ENCODE measurements at regions not wholly inside any gene's neighbourhood (a gene's known extent, or its start where the extent isn't known, plus 50 kb on each side); places are given as distances from the start of the nearest gene placed in this dataset.

DNA sequence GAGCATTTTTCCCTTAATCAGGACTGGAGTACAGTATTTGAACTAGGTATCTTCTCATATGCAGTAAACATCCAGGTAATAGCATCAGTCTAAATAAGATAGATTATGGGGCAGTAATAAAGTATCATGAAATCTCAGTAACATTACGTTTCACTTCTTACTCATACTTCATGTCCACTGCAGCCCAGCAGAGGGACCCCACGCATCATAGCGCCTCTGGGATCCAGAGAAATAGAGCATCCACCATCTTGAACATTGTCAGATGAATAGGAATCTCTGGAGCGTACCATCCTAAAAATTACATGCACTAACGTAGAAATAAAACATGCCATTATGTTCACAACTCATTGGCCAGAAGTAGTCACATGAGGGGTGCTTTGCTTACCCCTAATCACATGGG is 499.0 kb downstream of the CPS1 start:
- ATAC-seq (ENCODE audit: poor library complexity): no peak
- no peak overlapping the region for H3K4me3 Mint-ChIP-seq
- CTCF ChIA-PET: no interaction called here
- intact Hi-C loops (cut with DNase I, micrococcal nuclease): no loop called here
- H3K4me1 ChIP-seq (ENCODE audit: insufficient read depth, low read length): no peaks in the 10 kb centered on the region
- POLR2A ChIA-PET: no interaction called here
- no peaks in the 10 kb centered on the region for H3K27me3 ChIP-seq (ENCODE audit: control insufficient read depth in 1 of 2, insufficient read depth in 2 of 2, low read length in 2 of 2)
- TF ChIP-seq, protein P1, sequence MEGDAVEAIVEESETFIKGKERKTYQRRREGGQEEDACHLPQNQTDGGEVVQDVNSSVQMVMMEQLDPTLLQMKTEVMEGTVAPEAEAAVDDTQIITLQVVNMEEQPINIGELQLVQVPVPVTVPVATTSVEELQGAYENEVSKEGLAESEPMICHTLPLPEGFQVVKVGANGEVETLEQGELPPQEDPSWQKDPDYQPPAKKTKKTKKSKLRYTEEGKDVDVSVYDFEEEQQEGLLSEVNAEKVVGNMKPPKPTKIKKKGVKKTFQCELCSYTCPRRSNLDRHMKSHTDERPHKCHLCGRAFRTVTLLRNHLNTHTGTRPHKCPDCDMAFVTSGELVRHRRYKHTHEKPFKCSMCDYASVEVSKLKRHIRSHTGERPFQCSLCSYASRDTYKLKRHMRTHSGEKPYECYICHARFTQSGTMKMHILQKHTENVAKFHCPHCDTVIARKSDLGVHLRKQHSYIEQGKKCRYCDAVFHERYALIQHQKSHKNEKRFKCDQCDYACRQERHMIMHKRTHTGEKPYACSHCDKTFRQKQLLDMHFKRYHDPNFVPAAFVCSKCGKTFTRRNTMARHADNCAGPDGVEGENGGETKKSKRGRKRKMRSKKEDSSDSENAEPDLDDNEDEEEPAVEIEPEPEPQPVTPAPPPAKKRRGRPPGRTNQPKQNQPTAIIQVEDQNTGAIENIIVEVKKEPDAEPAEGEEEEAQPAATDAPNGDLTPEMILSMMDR (IDR thresholded peaks at IDR 0.05): no peak
- no peaks in the 10 kb centered on the region for H3K4me1 Mint-ChIP-seq (ENCODE audit: low read depth)
- H3K36me3 ChIP-seq (ENCODE audit: insufficient read depth, low read length): no peaks in the 10 kb centered on the region
- H3K4me3 ChIP-seq (ENCODE audit: low read length): no peak overlapping the region
- no peak for DNase-seq
- H3K27ac ChIP-seq (ENCODE audit: low read depth in 1 of 2, low read length in 2 of 2): no peak overlapping the region
- H3K36me3 Mint-ChIP-seq (ENCODE audit: low read depth): no peaks in the 10 kb centered on the region
- no peaks in the 10 kb centered on the region for H3K9me3 ChIP-seq (ENCODE audit: control insufficient read depth in 1 of 2, insufficient read depth in 1 of 2, low read length in 2 of 2)
- no peaks in the 10 kb centered on the region for H3K27me3 Mint-ChIP-seq
- peaks cover 7% of the 10 kb centered on the region for H3K9me3 Mint-ChIP-seq
- H3K27ac Mint-ChIP-seq: no peak overlapping the region

- H3K9me3 Mint-ChIP-seq: peaks cover 3% of the 10 kb centered on the region
- TF ChIP-seq, protein P1 (IDR thresholded peaks at IDR 0.05): no peak
Observed at GRCh38 chr2:211061612-211062296, 505.4 kb downstream of the CPS1 start.

GRCh38 chr2:211062297-211062612 is 505.9 kb downstream of the CPS1 start:
- DNase-seq (no peak), ATAC-seq (ENCODE audit: poor library complexity) (no peak)
- Histone ChIP-seq H3K9me3 (ENCODE audit: control insufficient read depth in 1 of 2, insufficient read depth in 1 of 2, low read length in 2 of 2) (no peaks in the 10 kb centered on the region), H3K4me1 (ENCODE audit: insufficient read depth, low read length) (no peaks in the 10 kb centered on the region), H3K27ac (ENCODE audit: low read depth in 1 of 2, low read length in 2 of 2) (no peak overlapping the region), H3K27me3 (ENCODE audit: control insufficient read depth in 1 of 2, insufficient read depth in 2 of 2, low read length in 2 of 2) (no peaks in the 10 kb centered on the region), H3K36me3 (ENCODE audit: insufficient read depth, low read length) (no peaks in the 10 kb centered on the region), H3K4me3 (ENCODE audit: low read length) (no peak overlapping the region)
- Mint-ChIP-seq H3K36me3 (ENCODE audit: low read depth) (no peaks in the 10 kb centered on the region), H3K9me3 (peaks cover 3% of the 10 kb centered on the region), H3K27me3 (no peaks in the 10 kb centered on the region), H3K4me1 (ENCODE audit: low read depth) (no peaks in the 10 kb centered on the region), H3K27ac (no peak overlapping the region), H3K4me3 (no peak overlapping the region)
- ChIA-PET POLR2A (no interaction called here), CTCF (no interaction called here)
- TF ChIP-seq, protein P1 (IDR thresholded peaks at IDR 0.05): no peak
- intact Hi-C loops (cut with DNase I, micrococcal nuclease): no loop called here

More at GRCh38 chr2:211061612-211062296, 505.4 kb downstream of the CPS1 start:
- Mint-ChIP-seq H3K27ac (no peak overlapping the region), H3K4me3 (no peak overlapping the region), H3K36me3 (ENCODE audit: low read depth) (no peaks in the 10 kb centered on the region), H3K27me3 (no peaks in the 10 kb centered on the region), H3K4me1 (ENCODE audit: low read depth) (no peaks in the 10 kb centered on the region)
- intact Hi-C loops (cut with DNase I, micrococcal nuclease): no loop called here
- DNase-seq (no peak), ATAC-seq (ENCODE audit: poor library complexity) (no peak)
- H3K36me3 ChIP-seq (ENCODE audit: insufficient read depth, low read length): no peaks in the 10 kb centered on the region
- H3K27me3 ChIP-seq (ENCODE audit: control insufficient read depth in 1 of 2, insufficient read depth in 2 of 2, low read length in 2 of 2): no peaks in the 10 kb centered on the region
- H3K4me1 ChIP-seq (ENCODE audit: insufficient read depth, low read length): no peaks in the 10 kb centered on the region
- H3K4me3 ChIP-seq (ENCODE audit: low read length): no peak overlapping the region
- no peak overlapping the region for H3K27ac ChIP-seq (ENCODE audit: low read depth in 1 of 2, low read length in 2 of 2)
- POLR2A ChIA-PET: no interaction called here
- CTCF ChIA-PET: no interaction called here
- no peaks in the 10 kb centered on the region for H3K9me3 ChIP-seq (ENCODE audit: control insufficient read depth in 1 of 2, insufficient read depth in 1 of 2, low read length in 2 of 2)

All from CD4-positive, alpha-beta T cell (primary cell).